ENCODE measurements at regions not wholly inside any gene's neighbourhood (a gene's known extent, or its start where the extent isn't known, plus 50 kb on each side); places are given as distances from the start of the nearest gene placed in this dataset.
"Not testable (repeated sequence)": the region's sequence is repeated elsewhere in the genome, so short reads cannot be mapped to it uniquely, and the experiment has no call there.

DNA sequence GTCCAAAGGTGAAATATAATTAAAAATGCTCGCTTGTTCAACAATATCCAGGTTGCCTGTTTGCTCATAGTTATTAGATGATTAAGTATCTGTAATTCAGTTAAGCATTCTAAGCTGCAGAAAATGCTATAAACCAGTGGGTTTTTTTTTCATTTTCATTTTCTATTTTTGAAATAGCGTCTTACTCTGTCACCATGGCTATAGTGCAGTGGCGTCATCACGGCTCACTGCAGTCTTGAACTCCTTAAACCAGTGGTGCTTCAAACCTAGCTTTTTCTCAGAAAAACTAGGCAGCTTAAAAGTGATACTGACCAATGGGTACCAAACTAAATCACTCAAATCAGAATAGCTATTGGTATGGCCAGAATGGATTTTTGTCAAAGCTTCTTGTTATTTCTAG is 925.2 kb downstream of the TSN start:
- DNase-seq: no peak

DNA sequence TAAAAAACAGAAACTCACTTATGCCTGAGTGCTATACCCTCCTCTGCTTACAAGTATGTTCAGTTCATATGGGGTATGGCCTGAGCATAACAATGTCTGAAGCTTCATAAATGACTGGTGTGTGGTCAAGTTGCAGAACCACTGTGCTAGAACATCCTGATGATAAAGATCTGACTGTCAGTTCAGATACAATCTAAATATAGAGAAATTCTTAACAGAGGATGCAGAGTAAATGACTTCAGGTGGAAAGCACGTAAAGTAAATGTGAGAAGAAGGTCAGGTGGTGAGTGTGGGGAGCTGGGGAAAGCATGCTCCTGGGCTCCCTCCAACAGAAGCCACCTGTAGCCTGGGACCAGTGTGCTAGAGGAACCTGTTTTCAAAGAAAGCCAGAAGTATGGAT is 926.2 kb downstream of the TSN start:
- no peak for DNase-seq

DNA sequence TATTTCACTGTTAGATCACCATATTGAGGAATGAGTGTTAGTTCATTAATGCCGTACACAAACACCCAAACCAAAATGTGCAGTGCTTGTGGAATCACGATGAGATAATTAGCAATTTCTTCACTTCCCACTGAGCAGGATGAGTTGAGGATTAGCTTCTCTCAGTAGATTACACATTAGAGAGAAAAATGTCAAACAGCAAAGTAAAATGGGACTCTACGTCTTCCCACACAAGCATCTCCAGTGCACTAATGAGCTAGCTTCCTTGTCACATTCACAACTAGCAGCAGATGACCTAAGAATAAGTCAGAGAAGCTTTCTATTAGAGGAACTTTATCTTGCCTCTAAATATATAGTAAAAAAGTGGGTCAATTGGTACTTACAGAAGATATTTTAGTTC is 926.9 kb downstream of the TSN start:
- no peak for DNase-seq

DNA sequence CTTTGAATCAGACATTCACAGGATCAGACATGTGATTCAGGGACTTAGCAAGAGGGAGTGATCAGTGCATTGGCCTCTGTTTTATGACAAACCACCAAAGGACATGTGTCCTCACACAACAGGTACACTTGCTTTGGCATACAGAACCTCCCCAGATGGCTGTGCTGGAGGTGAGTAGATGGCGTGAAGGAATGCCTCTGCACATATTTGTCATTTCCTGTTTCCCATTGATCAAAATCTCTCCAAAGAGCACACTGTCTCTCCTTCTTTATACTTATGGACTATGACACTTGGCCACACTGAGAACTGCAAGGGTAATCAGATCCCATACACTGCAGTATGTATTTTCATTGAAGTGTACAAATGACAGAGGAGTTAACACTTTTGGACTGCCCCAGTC is 927.6 kb downstream of the TSN start:
- no peak for DNase-seq

DNA sequence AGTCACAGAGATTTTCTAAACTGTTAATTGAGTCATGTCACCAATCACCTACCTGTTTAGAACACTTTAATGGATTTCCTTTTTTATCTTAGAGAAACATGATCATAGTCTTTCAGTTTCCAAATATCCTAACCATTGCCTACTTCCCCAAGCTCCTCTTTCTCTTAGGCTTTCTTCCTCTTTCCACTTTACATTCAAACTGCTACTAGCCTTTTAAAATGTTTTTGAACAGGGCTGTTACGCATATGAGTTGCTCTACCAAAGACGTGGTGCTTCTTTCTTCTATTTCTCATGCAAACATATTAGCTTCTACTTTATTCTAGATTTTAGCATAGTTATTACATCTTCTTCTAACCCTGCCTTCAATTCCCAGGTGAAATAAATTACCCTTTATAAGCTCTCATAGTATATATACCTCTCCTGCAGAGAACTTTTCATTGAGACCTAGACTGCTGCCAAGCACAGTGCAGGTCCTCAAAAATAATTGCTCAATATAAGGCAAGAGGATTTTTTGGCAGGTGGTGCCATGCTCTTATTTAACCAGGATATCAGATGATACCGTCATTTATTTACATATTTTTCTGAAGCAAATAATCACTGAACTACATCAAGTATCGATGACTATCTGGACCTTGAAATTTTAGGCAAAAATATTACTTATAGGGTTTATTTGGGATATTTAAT is 937.1 kb downstream of the TSN start:
- no peak for DNase-seq

DNA sequence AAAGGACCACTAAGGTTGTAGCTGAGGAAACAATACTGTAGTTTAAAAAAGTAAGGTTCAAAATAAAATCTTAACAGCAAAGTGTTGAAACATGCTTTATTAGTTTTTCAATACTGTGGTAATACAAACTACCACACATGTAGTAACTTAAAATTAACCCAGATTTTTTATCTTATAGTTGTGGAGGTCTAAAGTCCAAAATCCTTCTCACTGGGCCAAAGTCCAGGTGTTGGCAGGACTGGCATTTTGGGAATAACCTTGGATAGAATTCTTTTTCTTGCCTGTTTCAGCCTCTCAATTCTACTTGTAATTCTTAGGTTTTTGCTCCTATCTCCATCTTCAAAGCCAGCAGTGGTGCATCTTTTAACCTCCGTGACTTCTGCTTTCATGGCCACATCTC is 942.0 kb downstream of the TSN start:
- DNase-seq: no peak

DNA sequence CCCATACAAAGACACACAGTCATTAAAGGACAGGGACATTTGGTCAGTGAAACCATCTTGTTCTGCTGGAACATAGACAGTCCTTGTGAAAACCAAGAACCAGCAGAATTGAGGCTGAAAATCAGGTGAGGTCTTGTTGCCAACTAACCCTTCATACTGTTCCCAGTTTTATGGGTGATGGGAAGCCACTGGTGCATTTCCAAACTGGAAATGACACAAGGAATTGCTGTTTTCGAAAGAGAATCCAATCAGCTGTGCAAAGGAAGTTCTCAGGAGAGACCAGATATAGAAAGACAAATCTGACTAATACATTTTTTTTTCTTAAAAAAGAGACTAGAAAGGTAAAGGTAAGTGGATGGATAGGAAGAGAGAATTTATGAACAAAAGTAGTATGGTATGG is 948.2 kb downstream of the TSN start:
- DNase-seq: no peak

DNA sequence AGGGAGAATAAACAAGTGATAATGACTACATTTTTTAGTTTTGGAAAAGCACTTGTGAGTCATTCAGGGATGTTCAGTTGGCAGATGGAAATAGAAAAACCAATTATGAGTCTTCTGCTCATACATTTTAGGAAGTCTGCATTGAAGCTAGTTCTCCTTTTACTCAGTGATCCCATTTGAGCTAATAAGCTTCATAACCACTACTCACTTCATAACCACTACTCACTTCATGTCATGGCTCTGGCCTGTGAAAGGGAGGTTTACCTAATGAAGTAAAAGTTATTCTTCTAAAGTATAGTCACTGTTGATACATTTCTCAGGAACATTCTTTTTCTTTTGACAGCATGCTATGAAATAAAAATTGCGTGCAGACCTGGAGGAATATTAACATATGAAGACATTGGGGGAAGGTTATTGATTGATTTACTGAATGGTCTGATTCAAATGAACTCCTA is 948.7 kb downstream of the TSN start:
- DNase-seq: no peak

DNA sequence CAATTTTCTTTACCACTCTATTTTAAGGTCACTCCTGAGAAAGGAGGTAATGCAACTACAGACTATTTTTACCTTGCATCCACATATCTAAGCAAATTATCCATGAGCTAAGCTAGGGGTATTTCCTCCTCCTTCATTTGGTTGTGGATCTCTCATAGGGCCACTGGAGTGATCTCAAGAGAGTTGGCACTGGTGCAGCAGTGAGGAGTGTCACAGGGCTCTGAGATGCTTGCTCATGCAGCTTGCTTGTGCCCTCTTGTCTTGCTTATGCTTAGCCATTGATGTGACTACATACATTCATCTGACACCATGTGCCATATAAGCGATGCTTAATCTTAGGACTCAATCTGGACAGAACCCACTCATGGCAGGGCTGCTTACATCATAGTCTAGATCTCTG is 950.3 kb downstream of the TSN start:
- no peak for DNase-seq

DNA sequence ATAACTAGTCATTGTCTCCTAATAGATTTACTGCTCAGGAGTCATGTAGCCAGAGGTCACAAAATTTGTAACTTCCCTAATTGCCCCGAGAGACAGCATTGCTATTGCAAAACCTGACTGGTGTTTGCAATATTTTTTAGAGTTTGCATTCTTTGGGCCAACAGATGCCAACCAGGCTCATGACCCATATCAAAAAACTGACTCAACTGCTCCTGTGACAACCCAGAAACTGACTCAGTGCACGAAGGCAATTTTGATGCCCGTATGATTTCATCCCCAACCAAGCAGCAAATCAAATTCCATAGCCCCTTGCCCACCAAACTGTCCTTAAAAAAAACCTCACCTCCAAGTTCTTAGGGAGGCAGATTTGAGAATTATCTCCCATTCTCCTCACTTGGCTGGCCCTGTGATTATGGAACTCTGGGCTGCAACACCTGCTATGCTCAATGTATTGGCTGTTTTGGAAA is 951.3 kb downstream of the TSN start:
- no peak for DNase-seq

DNA sequence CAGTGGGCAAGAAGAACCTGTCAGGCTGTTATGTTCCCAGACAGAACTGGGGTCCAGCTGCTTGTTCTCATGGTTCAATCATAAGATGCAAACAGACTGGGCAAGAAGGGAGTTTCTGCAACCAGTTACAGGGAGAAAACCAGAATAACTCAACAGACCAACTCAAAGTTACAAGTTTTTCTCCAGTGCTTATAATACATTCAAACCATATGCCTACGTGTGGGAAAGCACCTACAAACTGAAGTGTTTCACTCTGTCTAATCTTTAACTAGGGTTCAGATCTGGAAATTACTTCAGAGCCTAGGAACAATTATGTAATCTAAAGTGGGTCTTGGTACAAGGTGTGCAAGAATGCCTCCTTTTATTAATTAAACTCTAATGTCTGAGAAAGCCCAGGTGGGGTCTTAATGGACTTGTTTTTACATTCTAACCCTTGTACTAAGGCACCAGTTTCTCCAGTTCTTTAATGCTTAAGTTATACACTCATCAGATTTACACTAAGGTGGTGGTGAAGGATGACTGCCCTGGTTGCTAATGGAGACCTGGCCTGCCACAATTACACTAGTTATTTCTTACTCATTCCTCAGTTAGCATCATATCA is 951.9 kb downstream of the TSN start:
- no peak for DNase-seq

DNA sequence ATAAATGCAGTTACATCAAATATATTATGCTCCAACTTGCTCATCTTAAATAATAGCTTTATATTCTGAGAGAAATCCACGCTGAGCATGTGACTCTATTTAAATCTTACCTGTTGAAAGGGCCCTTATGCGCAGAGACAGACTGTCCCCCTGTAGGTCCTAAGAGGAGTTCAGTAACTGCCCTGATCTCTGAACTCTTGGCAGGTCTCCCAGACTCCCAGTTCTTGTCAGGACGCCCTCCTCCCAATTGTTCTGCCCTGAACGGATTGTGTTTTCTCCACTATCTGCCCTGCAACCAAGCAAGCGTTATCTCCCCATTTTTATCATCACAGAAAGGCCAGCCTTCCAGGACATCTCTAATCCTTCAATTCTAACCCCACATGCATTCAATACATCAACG is 954.6 kb downstream of the TSN start:
- no peak for DNase-seq

DNA sequence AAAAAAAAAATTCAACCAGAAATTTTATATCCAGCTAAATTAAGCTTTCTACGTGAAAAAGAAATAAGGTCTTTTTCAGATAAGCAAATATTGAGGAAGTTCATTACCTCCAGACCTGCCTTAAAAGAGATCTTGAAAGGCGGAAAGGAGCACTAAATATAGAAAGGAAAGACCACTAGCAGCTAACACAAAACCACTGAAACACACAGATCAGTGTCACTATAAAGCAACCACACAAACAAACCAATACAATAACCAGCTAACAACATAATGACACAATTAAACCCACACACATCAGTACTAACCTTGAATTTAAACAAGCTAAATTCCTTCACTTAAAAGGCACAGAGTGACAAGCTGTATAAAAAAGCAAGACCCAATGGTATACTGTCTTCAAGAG is 958.3 kb downstream of the TSN start:
- no peak for DNase-seq

DNA sequence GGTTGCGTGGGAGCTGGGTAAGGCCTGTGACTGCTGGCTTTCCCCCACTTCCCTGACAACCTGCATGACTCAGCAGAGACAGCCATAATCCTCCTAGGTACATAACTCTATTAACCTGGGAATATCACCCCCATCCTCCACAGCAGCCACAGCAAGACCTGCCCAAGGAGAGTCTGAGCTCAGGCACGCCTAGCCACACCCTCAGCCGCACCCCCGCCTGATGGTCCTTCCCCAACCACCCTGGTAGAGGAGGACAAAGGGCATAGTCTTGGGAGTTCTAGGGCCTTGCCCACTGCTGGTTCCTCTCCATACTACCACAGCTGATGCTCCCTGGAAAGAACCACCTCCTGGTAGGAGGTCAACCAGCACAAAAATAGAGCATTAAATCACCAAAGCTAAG is 965.4 kb downstream of the TSN start:
- DNase-seq: not testable (repeated sequence)

DNA sequence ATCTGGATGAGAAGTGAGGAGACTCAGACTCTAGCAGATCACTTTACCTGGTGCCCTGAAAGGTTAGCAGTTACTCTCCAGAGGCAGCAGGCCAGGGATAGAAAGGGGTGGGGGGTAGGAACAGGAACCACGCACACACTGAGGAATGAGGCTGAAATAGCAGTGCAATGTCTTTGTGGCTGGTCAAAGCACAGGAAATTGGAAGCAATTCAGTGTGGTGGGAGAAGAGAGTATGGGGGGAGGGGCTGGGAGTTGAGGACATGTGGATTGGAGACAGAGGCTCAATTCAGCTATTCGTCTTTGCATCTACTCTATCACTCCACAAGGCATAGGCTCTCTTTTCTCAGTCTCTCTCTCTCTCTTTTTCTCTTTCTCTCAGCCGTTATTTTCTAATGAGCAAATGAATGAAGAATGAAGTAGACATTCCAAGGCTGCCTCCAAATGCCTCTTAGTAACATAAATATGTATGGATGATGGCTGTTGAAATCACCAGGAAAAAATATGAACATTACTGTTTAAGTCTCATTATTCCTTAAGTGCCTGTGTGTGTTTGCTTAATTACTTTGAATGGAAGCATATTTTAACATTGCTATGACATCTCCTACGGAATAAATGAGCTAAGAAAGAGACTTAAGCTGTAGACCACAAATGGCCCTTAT is 979.4 kb downstream of the TSN start:
- DNase-seq: no peak

DNA sequence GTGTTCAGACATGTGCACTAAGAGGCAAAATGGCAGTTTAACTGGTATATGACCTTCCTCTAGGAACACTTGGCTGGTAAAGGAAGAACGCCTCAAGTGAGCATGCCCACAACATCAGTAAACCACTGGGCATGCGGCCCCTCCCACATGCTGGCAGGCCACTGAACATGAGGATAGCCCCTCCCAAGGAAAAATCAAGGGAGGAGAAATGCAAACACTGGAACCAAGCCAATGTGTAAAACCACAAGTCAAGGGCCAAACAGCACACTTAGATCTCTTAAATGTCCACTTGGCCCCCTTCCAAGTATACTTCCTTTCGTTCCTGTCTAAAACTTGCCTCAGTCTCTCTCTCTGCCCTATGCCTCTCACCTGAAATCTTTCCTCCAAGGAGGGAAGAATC is 980.8 kb downstream of the TSN start:
- no peak for DNase-seq

DNA sequence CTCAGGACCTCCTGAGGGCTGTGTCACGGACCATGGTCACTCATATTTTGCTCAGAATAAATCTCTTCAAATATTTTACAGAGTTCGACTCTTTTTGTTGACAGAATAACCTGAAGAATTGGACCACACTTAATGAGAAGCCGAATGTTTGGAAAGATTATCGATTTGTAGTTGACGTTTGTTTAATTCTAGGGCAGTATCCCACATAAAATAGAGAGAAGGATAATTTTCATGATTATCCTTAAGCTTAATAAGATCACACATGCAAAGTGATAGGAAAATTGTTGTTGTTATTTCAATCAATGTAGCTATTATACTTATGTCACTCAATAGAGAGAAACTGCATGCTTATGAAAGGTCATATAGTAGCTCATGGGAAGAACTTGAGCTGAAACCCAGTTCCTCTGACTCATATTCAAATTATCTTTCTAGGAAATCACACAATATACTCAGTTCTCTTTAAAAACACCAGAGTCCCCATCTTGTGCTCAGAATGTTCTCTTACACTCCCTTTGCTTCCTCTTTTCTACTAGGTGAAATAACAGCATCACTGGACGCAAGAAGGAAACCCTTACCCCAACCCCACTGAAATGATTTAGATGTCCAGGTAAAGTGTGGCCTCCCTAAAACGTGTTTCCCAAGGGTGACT is 982.1 kb downstream of the TSN start:
- no peak for DNase-seq

DNA sequence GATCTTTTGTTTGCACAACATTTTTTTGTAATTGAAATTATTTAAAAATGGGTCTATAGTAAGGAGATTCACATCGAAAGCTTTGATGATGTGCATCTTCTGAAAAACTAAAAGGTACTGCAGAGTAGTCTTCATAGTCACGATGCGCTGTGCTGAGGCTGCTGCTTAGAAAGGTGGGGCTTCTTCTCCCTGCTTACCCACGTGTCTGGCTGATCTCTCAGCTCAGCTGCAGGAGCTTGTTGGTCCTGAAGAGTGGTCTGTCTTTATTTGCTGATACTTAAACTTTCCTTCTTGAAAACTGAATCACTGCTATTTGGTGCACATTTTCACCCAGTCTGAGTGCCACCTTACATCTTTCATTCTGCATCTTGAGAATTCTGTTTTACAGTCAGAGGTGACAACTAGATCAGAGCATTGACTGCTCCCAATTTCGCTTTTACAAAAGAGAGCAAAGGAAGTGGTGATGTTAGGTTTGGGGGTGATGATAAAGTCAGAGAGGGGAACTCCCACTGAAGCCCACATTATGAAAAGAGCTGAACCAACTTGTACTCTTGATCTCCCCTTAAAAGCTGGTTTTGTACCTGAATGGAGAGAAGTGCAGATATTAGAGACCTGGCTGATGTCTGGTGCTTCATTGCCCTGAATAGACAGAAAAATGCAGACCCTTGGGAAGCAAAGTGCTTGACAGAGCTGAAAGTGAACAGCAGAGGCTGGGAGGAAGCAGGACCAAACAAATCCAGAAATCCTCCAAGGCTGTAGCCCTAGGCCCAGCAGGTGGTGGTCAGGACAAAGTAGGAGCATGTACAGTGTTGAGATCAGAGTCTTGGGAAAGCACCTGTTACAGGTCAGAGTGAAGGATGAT is 984.5 kb downstream of the TSN start:
- no peak for DNase-seq

DNA sequence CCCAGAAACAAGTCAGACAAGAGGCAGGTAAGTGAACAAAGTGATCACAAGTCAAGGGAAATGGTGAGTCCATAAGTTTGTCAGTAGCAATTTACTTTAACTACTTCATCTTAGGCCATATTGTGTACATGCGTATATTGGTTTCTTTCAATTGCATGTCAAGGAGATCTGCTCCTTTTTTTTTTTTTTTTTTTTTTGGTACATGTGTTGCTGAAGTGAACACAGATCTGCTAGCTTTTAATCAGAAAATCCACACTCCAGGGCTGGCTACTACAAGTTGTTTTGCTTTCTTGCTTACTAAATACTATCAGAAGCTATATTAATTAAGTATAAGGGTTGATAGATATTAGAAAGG is 985.1 kb downstream of the TSN start:
- DNase-seq: no peak

DNA sequence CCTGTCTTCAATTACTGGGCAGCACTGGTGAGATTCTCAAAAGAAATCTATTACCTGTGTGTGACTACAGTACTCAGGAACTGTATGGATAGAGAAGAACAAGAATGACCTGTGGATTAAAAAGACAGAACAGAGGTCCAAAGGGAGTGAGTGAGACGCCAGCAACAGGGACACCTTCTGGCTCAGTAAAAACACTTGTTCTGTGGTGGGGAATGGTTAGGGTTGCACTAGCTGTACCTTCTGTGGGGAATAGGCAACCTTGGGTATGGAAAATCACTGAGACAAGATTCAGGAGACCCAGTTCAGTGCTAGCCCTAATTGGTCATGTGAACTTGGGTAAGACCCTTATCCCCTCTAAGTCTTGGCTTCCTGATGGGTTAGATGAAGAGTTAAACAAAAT is 986.0 kb downstream of the TSN start:
- DNase-seq: no peak

DNA sequence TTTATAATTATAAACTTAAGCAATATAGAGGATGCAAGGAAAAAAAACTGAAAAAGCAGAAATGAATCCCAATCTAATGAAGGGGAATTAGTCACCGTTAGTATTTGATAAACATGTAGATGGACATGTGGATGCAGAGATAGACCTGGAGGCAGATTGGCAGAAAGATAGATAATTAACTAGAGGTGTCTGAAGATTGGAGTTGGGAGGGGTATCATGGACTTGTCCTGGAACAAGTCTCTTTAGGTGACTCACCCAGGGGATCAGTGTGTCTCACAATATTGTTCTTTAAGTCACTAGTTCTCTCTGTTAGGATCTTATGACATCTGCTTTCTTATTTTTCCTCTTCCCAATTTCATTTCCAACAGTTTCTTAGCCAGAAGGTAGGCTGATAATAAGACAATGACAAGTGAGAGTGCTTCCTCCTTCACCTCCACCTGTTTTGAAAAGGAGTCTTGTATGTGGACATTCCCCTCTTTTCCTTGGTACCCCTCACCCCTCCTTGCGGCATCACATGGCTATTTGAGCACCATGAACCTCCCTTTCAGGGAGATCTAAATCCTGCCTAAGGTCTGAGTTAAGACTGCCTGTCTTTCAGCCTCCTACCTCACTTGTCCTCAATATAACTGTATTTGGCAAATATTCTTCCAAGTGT is 987.7 kb downstream of the TSN start:
- DNase-seq: no peak

DNA sequence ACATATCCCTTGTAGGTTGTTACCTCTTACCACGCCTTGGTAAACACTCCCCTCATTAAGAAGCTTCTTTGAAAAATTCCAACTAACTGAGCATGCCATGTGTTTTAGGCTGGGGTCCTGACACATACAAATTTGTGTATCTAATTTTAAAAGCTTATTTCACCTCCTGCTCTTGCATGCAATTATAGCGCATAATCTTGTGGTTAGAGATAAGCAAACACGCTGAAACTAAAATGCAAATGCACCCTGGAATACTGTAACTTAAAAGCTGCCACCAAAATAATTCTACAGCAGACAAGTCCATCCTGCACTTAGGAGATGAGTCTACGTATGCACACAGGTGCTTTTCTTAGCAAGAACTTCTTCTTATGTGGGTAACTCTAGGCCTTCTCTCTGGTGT is 990.2 kb downstream of the TSN start:
- no peak for DNase-seq

DNA sequence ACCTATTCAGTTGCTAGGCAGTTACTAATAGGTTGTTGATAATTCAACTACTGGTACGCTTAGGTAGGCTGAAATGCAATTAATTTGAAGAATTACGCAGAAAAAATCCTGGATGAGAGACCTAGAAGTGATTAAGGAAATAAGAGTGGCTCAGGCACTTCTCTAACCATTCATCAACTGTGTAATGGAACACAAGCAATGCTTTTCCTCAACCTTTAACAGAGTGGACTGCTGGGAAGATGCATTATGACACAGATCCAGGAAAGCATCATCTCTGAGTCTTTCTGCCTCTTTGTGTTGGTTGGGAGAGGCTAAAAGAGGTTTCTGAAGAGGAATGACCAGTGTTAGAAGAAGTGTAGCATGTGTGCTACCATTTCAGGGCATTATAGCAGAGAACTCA is 992.2 kb downstream of the TSN start:
- DNase-seq: no peak

Measured in CD4-positive, alpha-beta T cell treated with Interleukin-4 for 1 hour (primary cell).